Stimulated activated CD8-positive, alpha-beta memory T cell treated with anti-CD3 and anti-CD28 coated beads, Interleukin-4, amount 100 ng/mL, for 24 hours (primary cell): ENCODE measurements at regions not wholly inside any gene's neighbourhood (a gene's known extent, or its start where the extent isn't known, plus 50 kb on each side); places are given as distances from the start of the nearest gene placed in this dataset.

Source experiments
- DNase-seq: peaks from one replicate; pipeline ENCODE4 v3.0.0-alpha.2; 2020; ENCODE audit warnings: low read depth

- DNase-seq, result no peak
Observed at GRCh38 chr2:235141411-235142128, 189.8 kb downstream of the SH3BP4 start.

DNA sequence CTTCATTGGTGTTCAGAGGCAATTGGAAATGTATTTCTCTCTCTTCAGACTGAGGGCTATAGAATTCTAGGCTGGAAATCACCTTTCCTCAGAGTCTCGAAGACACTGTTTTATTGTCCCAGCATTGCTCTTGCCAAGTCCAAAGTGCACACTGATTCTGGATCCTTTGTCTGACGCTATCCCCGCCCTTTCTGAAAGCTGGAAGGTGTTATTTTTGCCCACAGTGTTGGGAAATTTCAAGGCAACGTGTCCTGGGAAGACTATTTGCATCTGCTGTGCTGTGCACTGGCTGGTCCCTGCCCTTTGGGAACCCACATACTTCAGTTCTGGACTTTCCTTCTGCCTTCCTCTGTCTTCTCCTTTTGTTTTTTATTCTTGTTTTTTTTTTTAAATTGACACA, 190.8 kb downstream of the SH3BP4 start:
- no peak for DNase-seq

DNA sequence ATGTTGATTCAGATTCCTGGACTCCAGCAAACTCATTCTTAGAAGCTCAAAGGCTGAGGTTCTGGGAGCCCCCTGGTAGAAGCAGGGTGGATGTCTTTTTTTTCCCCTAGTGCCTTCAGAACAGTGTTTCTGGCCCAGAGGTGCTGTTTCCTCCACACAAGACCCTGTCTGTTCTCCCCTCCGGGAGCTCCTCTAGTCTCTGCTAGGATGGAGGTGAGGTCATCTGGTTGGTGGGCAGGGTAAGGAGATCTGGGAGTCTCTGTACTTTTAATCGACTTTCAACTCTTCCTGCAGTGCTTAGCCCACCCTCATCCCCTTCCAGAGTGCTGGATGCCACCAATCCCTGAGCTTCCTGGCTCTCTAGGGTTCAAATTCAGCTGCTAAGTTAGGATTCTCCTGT, 192.0 kb downstream of the SH3BP4 start:
- no peak for DNase-seq

GRCh38 chr2:235144291-235144690, 192.5 kb downstream of the SH3BP4 start:
- no peak for DNase-seq

GRCh38 chr2:235146206-235146605, 194.4 kb downstream of the SH3BP4 start:
- DNase-seq, result no peak

- no peak for DNase-seq
Observed at GRCh38 chr2:235146871-235147565, 195.2 kb downstream of the SH3BP4 start.

DNA sequence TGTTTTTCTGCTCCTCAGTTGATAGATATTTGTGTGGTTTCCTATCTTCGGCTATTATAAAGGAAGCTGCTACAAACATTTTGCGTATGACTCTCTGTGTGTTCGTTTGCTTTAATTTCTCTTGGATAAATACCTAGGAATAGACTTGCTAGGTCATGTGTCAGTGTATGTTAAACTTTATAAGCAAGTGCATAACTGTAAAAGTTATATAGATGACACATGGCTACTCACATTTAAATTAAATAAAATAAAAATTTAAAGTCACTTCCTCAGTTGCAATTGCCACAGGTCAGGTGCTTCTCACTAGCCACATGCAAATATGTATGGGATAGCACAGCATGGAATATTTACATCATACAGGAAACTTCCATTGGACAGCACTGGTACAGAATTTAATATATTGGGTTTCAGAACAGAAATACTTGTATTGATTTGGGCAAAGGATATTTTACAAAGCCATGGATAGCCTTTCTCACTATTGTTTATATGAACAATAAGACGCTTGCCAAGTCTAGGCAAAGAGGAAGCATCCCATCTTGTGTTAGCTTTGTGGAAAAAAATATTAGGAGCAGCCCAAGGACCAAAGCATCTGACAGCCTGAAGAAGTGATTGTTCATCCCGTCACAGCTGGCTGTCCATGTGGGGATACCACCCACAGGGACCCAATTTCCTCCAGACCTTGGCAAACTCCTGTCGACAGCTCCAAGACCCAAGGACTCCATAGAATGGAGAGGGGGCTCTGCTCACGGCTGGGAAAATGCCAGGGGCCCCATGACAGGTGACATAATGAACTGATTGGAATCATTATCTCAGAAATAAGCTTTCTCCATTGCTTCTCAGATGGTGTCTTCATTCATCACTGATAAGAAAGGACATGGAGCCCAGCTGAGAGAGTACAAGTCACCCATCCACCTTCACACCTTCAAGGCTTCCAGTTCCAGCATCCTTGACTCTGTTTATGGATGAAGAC, 196.7 kb downstream of the SH3BP4 start:
- DNase-seq, result no peak

DNA sequence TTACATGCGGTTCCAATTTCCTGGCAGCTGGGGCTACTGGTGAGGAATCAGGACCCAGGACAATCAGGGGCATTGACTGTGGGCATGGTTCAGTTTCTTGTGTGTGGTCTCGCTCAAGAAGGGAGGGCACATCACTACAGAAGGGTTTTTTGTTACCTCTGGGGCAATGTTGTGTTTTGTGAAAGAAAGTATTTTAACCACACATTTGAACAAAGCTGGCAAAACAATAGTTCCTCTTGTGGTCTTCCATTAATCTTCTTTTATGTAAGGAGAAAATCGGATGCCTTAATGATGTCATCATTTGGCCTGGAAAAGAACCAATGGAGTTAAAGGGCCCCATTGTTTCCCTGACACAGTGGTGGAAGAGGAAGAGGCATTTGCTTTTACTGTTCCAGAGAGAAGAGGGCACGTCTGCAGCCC, 197.4 kb downstream of the SH3BP4 start:
- DNase-seq, result no peak

GRCh38 chr2:235149736-235150135, 197.9 kb downstream of the SH3BP4 start:
- no peak for DNase-seq

DNA sequence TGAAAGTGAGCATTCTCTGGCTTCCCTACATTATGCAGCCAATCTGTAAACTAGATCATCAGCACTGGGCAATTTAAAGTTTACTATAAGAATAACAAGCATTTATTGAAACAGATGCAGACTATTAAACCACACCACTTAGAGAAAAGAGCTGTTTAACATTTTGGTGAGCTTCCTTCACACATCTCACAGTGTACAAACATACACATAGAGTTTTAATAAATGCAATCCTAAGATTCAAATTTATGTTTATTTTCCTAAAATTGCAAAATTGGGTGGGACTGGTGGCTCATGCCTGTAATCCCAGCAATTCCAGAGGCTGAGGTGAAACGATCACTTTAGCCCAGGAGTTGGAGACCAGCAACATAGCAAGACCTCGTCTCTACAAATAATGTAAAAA, 199.3 kb downstream of the SH3BP4 start:
- DNase-seq, result no peak

DNA sequence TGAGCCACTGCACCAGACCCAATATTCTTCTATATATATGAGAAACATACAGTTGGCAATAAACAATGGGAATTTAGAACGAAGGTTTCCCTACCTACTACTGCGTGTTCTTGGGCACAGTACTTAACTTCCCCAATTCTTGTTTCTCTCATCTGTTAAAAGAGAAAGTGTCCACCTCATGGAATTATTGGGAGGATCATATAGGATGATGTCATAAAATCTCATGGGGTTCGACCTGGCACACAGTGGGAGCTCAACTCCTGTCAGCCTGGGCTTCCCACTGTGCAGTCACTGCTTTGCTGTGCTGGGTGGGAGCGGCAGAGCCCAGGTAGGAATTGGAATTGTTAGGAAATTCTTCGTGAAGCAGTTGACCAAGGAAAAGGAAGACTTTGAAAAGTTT, 203.3 kb downstream of the SH3BP4 start:
- DNase-seq, result no peak

DNA sequence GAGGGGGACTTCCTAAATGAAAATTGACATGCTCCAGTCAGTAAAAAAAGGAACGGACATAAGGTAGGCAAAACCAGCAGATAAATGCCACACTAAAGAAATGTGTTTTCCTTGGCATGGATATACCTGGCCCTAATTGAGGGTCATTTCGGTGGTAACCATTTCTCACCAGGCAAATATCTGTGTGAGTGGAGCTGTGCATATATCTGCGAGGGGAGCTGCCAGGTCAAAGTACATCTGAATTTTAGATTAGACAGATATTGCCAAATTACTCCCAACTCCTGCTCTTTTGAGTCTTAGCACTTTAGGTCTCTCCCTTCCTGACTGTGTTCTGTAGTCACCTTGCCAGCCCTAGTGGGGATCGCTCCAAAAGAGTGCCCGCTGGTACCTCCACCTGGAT, 204.2 kb downstream of the SH3BP4 start:
- DNase-seq, result no peak

DNA sequence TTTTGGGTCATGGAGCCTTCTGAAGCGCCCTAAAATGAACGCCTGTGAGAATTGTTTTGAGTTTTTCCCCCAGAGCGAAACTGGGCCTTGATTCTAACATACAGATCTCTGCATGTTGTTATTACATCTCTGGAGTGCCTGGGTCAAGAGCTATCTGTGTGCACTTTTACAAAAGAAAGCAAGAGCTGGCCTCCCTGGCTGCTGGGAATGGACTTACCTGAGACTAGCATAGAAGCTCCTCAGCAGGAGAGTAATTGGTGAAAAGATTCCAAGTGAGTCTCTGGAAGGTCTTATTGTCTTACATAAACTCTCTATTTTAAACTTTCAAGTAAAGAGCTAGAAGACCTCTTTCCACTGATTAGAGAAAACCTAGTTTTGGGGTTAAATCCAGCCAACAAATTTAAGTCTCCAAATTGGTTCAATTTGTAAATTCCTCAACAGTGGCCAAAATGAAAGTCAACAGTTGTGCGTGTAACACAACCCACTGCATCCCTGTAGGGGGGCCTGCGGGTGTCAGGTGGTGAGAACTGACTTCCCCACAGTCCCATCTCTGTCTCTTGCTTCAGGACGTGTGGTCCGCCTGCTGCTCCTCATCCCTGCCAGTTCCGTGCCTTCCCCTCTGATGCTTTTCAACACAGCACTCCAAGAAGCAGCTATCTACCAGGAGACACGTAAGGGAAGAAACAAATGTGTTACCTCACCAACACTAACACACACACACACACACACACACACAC, 206.1 kb downstream of the SH3BP4 start:
- DNase-seq, result no peak

GRCh38 chr2:235160281-235160810, 208.5 kb downstream of the SH3BP4 start:
- DNase-seq, result no peak

GRCh38 chr2:235161565-235161964, 209.7 kb downstream of the SH3BP4 start:
- no peak for DNase-seq

GRCh38 chr2:235162082-235162836, 210.4 kb downstream of the SH3BP4 start:
- no peak for DNase-seq

DNA sequence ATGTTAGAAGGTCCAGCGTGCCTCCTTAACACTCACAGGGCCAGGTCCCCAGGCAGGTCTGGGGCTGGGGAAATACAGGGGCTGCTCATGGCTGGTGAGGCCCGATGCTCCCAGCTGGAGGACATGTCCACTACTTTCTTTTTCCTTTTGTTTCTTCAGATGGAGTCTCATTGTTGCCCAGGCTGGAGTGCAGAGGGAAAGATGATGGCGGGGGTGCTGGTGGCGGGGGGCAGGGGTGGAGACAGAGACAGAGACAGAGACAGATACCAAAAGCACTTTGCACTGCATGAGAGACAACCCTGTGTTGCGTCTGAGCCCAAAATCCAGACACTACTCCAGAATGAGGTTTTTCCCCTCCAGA, 211.0 kb downstream of the SH3BP4 start:
- DNase-seq, result no peak

GRCh38 chr2:235165136-235165535, 213.3 kb downstream of the SH3BP4 start:
- DNase-seq, result no peak

GRCh38 chr2:235165631-235166030, 213.8 kb downstream of the SH3BP4 start:
- DNase-seq, result no peak

DNA sequence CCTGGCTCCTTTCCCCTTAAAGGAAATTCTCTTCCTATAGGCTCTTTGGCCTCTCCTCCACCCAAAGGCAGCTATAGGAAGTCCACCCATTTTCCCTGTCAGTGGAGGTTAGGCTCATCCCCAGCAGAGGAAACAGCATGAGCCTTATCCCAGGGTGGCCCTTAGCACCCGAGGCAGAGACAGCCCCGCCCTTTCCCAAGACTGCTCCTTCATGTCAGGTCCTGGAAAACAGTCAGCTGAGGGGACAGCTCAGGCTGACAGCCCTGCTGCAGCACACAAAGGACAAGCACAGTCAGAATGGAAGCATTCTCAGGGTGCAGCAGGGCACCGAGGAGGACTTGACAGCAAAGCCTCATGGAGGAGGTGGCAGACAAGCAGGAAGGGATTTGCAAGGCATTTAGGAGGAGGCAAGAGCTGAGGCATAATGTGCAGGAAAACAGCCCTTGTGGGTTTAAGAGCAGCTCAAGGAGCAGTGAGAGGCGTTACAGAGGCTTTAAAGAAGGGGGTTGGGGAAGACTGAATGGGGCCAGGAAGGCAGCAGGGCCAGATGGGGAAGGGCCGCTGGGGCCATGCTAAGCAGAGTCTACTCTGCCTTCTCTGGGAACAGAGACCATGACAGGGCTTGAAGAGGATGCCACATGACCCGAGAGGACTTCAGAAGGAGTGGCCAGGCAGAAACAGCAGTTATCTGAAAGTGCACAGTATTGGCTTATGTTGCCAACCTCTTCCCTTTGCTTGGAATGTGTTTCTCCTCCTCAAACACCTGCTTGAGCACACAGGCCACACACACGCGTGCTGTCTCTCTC, 216.6 kb downstream of the SH3BP4 start:
- DNase-seq, result no peak
